ENCODE measurements at regions not wholly inside any gene's neighbourhood (a gene's known extent, or its start where the extent isn't known, plus 50 kb on each side); places are given as distances from the start of the nearest gene placed in this dataset.

DNA sequence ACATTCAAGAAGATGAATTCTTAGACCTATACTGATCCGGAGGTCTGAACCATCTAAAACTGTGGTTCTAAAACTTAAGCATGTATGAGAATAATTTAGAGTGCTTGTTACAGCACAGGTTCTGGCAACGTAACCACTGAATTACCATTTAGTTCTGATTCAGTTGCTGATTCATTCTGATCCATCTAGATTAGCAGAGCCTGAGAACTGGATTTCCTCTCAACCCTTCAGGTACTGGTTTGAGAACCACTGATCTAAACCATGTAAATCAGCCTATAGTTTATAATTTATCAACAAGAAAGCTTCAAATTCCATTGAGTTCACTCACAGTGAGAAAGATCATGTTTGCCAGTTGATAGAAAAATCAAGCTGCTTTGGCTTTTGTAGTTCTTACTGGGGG is 1001.1 kb upstream of the EPHA6 start:
- TF ChIP-seq POLR2A (IDR thresholded peaks at IDR 0.05), result no peak
- TF ChIP-seq, protein P1, sequence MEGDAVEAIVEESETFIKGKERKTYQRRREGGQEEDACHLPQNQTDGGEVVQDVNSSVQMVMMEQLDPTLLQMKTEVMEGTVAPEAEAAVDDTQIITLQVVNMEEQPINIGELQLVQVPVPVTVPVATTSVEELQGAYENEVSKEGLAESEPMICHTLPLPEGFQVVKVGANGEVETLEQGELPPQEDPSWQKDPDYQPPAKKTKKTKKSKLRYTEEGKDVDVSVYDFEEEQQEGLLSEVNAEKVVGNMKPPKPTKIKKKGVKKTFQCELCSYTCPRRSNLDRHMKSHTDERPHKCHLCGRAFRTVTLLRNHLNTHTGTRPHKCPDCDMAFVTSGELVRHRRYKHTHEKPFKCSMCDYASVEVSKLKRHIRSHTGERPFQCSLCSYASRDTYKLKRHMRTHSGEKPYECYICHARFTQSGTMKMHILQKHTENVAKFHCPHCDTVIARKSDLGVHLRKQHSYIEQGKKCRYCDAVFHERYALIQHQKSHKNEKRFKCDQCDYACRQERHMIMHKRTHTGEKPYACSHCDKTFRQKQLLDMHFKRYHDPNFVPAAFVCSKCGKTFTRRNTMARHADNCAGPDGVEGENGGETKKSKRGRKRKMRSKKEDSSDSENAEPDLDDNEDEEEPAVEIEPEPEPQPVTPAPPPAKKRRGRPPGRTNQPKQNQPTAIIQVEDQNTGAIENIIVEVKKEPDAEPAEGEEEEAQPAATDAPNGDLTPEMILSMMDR (IDR thresholded peaks at IDR 0.05), result no peak
